GM12873 (cell line): ENCODE measurements at regions not wholly inside any gene's neighbourhood (a gene's known extent, or its start where the extent isn't known, plus 50 kb on each side); places are given as distances from the start of the nearest gene placed in this dataset.

Source experiments
- TF ChIP-seq, protein P1 (sequence below): IDR thresholded peaks from 2 replicates; pipeline ENCODE4 v1.5.1; 2012; ENCODE audit warnings: low read depth, mild to moderate bottlenecking, moderate library complexity, low read length, control low read depth; ENCODE audit not compliant: insufficient read depth; ENCODE audit errors: missing control alignments

DNA sequence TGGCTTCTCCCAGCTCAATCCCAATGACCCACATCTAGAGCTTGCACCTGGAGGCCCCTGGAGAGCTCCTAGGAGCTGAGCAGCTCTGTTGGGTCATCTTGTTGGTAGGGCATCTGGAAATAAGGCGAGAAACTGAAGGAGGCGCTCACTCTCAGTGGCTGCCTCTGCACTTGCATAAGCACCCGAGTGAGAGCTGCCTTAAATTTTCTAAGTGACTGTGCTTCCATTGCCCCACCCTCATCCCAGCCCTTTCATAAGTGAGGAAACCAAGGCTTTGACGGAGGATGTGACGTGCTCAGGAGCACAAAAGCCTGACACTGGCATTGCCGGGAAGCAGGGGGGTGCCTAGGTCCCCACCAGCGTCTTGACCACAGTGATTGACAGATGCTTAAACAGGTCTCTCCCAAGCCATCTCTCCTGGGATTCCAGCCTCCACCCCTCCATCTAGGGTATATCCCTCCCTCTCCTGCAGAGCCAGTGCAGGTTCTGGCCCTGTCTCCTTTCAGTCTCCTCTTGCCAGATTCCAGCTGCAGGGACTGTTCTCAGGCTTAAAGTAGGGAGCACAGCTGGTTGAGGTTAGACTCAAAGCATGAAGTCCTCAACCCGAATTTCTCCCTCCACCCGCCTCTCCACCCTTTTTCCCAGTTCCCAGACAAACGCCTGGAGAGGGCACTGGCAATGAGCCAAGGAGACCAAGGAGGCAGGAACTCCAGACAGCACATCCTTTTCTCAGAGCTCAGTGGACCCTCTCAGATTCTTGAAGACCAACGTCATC, 113.7 kb downstream of the IRX5 start:
- TF ChIP-seq, protein P1, sequence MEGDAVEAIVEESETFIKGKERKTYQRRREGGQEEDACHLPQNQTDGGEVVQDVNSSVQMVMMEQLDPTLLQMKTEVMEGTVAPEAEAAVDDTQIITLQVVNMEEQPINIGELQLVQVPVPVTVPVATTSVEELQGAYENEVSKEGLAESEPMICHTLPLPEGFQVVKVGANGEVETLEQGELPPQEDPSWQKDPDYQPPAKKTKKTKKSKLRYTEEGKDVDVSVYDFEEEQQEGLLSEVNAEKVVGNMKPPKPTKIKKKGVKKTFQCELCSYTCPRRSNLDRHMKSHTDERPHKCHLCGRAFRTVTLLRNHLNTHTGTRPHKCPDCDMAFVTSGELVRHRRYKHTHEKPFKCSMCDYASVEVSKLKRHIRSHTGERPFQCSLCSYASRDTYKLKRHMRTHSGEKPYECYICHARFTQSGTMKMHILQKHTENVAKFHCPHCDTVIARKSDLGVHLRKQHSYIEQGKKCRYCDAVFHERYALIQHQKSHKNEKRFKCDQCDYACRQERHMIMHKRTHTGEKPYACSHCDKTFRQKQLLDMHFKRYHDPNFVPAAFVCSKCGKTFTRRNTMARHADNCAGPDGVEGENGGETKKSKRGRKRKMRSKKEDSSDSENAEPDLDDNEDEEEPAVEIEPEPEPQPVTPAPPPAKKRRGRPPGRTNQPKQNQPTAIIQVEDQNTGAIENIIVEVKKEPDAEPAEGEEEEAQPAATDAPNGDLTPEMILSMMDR: no peak

GRCh38 chr16:55045329-55045728, 114.7 kb downstream of the IRX5 start:
- TF ChIP-seq, protein P1: no peak

- TF ChIP-seq, protein P1: no peak
Measured at GRCh38 chr16:55045756-55046460, 115.2 kb downstream of the IRX5 start.

GRCh38 chr16:55046513-55046912, 115.8 kb downstream of the IRX5 start:
- TF ChIP-seq, protein P1: no peak

GRCh38 chr16:55046916-55047315, 116.3 kb downstream of the IRX5 start:
- TF ChIP-seq, protein P1: no peak

DNA sequence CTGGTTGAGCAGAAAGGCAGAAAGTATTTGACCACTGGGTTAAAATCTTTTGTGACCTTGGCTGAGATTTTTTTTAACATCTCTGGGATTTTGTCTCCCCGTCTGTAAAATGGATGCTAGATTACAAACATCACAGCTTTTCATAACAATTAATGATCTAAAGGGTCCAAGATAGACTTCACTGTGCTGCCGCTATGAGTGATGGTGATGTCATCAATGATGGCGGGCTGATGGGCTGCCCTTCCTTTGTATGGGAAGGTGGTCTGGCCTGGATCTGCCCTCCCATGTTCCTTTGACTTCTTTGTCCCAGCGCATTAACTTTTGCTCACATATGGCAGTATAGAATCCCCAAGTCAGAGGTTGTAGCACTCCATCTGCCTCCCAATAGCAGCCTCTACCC, 116.7 kb downstream of the IRX5 start:
- TF ChIP-seq, protein P1: no peak

DNA sequence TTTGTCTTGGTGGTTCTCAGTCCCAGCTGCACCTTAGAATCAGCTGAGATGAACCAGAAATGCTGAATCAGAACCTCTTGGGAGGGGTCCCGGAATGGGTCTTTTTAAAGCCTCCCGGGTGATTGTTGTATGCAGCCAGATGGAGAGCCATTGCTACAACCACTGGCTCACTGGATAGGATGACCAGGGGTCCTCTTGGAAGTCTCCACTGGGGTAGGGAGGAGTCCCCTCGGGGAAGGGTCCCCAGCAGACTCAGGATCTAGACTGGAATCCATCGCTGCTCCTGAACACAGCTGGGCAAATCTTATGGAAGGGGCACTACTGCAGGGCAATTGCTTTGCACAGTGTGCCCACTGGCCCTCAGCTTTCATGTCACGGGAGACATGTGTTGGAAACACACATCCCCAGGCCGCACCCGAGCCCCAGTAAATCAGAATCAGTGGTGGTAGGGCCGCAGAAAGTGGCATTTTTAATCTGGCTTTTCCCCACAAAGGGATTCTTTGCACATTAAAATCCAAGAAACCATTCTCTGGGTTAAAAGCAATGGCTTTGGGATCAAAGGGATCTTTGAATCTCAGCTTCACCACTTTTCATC, 117.3 kb downstream of the IRX5 start:
- TF ChIP-seq, protein P1: no peak
